Fibroblast of skin of abdomen (primary cell): ENCODE measurements at regions not wholly inside any gene's neighbourhood (a gene's known extent, or its start where the extent isn't known, plus 50 kb on each side); places are given as distances from the start of the nearest gene placed in this dataset.
"Not testable (repeated sequence)": the region's sequence is repeated elsewhere in the genome, so short reads cannot be mapped to it uniquely, and the experiment has no call there.

Experiments used
- DNase-seq: peaks from one replicate; pipeline ENCODE4 v3.0.0-alpha.2; 2013

DNA sequence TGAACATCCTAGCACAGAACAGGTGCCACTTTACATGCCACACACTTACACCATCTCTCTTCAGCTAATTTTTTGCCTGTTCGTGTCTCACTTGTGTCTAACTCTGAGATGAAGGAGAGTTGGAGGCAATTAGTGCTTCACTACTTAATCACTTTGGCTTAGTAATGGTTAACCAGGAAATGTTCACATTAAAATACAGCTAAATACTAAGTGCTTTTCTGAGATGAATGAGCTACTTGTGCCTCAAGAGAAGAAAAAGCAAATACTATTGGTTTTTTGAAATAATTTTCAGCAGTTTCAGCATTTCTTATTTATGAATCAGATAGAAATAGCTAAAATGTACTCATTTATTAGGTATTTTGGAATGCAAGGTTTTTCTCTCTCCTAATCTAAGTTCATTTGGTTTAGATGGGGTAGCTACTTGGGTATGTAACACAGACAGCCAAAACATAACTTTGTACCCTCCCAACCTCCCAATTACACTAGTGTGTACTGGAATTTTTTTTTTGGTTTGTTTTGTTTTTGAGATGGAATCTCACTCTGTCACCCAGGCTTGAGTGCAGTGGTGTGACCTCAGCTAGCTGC lies 1474.1 kb upstream of the SEL1L start:
- DNase-seq: peak; percentile 55

DNA sequence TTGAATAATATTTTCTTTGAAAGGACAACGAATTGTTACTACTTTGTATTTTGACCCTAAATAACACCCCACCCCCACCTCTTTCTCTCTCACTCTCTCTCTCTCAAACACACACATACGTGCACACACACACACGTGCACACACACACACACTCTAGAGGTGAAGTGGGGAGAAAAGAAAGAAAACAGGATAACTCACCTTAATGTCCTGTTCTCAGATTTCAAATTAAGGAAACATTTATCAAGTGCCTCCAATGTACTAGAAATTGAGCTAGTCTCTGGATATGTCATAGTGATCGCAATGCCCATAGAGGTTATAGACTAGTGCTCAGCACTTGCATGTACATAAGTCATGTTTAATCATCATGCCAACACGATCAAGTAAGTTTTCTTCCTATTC lies 1483.6 kb upstream of the SEL1L start:
- no peak for DNase-seq

GRCh38 chr14:83019744-83020414 lies 1486.2 kb upstream of the SEL1L start:
- no peak for DNase-seq

DNA sequence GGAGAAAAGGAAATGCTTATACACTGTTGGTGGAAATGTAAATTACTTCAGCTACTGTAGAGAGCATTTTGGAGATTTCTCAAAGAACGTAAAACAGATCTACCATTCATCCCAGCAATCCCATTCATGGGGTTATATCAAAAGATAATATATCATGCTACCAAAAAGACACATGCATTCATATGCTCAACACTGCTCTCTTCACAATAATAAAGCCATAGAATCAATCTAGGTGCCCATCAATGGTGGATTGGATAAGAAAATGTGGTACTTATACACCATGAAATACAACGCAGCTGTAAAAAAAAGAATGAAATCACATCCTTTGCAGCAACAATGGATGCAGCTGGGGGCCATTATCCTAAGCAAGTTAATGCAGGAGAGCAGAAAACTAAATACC lies 1487.7 kb upstream of the SEL1L start:
- DNase-seq: no peak

DNA sequence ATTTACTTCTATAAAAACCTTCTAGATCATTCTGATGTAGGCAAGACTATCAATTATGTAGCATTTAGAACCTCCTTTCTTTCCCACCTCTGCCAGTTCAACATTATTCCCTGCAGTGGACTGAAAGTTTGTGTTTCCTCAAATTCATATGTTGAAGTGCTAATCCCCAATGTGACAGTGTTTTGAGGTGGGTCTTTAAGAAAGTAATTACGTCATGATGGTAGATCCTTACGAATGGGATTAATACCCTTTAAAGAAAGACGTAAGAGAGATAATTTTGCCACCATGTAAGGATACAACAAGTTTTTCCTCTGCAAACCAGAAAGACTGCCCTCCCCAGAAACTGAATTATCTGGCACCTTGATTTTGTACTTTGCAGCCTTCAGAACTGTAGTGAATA lies 1489.7 kb upstream of the SEL1L start:
- DNase-seq: no peak

DNA sequence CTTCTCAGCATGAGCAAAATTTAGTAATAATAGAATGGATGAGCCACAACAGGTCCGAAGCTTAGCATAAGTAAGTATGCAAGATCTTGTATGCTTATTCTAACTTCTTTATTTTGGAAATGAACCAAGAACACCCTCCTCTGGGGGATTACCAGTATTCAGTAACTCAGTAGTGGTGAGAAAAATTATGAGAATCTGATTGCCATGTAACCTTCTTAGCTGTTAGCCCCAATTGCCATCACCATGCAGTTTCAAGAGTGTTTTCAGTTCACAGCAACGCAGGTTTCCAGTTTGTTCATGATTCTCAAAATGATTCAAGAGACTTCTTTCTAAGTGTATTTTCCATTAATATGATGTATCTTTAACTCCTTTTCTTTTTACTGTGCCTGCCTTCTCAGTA lies 1507.6 kb upstream of the SEL1L start:
- no peak for DNase-seq

- no peak for DNase-seq
Observed at GRCh38 chr14:83042858-83043257, 1509.2 kb upstream of the SEL1L start.

- DNase-seq: no peak
Observed at GRCh38 chr14:83044001-83044400, 1510.3 kb upstream of the SEL1L start.

GRCh38 chr14:83047059-83047830 lies 1513.6 kb upstream of the SEL1L start:
- DNase-seq: no peak

DNA sequence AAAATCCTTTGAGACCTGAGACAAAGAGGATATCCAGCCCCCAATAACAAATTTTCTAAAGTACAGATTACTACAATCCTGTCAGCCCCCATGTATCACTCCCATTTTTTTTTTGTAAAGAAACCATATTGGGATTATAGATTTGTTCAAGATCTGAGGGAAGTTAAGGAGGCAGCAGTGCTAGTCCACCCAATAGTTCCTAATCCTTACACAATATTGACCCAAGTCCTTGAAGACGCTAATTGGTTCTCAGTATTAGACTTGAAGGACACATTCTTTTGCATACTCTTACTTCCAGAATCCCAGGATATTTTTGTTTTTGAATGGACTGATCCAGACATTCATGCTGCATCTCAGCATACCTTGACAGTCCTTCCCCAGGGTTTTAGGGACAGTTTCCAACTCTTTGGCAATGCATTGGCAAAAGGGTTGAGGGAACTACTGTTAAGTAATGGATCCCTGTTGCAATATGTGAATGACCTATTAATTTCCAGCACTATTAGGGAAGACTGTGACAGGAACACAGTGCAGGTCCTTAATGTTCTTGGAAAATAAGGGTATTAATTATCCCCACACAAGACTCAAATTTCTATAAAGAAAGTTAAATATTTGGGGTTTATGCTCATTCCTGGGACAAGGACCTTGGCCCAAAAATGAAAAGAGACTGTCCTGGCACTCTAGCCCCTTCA lies 1519.5 kb upstream of the SEL1L start:
- DNase-seq: no peak

DNA sequence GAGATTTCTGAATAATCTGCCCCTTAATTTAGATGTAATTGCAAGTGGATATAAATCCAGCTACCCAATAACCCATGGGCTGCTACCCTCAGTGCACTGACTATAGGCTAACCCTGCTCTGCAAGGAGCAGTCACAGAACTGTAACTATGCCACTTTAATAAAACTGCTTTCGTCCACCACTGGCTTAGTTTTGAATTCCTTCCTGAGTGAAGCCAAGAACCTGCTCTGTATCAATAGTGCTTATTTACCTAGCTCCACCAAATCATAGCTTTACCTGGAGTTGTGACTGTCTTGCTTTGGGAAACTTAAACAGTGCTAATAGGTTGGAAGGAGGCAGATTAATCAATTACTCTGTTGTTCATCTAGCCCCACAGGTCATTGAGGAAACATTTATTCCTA lies 1524.4 kb upstream of the SEL1L start:
- DNase-seq: no peak

GRCh38 chr14:83071888-83072501 lies 1538.3 kb upstream of the SEL1L start:
- peak; percentile 18 for DNase-seq

- no peak for DNase-seq
Observed at GRCh38 chr14:83085136-83085535, 1551.5 kb upstream of the SEL1L start.

DNA sequence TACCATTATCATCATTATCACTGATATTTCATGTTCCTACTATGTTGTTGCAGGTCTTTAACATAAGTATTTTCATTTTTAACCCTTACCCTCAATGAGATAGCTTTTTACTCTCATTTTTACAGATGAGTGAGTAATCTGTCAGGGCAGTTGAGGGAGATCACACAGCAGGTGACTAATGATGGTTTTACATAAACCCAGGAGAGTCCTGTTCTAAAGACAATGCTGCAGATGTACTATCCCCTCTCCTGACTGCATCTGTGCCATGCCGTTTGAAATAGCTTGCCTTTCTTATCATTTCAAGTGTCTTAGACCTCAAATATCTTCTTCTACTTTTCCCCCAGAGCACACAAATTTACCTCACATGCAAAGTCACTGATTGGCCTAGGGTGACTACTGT lies 1552.1 kb upstream of the SEL1L start:
- DNase-seq: no peak

- not testable (repeated sequence) for DNase-seq
Observed at GRCh38 chr14:83091991-83092956, 1558.6 kb upstream of the SEL1L start.

- DNase-seq: peak; percentile 21
Observed at GRCh38 chr14:83096092-83096491, 1562.4 kb upstream of the SEL1L start.

- DNase-seq: peak; percentile 4
Observed at GRCh38 chr14:83101846-83102245, 1568.2 kb upstream of the SEL1L start.

DNA sequence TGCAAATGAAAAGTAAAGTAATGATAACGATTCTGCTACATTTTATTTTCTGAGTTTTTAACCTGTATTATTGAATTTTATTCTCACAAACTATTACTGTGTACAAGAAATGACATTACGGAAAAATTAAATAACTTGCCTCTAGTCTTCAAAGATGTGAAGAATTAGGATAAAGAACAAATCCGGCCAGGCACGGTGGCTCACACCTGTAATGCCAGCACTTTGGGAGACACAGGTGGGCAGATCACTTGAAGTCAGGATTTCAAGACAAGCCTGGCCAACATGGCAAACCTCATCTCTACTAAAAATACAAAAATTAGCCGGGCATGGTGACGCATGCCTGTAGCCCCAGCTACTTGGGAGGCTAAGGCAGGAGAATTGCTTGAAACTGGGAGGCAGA lies 1584.4 kb upstream of the SEL1L start:
- no peak for DNase-seq

- DNase-seq: no peak
Observed at GRCh38 chr14:83120187-83120586, 1586.5 kb upstream of the SEL1L start.

GRCh38 chr14:83126076-83126475 lies 1592.4 kb upstream of the SEL1L start:
- DNase-seq: no peak

GRCh38 chr14:83128783-83129182 lies 1595.1 kb upstream of the SEL1L start:
- no peak for DNase-seq

DNA sequence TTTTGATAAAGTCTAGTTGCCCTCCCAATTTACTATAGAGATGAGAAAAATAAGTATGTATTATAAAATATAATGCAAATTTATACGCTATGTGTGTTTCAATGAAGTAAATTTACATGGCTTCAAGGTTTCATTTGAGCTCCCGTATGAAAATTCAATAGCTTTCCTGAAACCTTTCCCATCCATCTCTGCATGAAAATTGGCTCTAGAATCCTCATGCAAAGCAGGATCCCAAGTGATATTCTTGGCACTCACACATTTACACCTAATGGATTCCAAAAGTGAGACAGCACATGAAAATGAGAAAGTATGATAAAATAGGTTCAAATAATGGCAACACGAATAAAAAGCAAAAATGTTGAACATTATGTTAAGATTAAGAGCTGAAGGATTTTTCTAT lies 1595.8 kb upstream of the SEL1L start:
- no peak for DNase-seq
